ENCODE measurements at regions not wholly inside any gene's neighbourhood (a gene's known extent, or its start where the extent isn't known, plus 50 kb on each side); places are given as distances from the start of the nearest gene placed in this dataset.

GRCh38 chr2:104762031-104762430, 91.9 kb upstream of the POU3F3 start:
- POLR2A ChIA-PET (ENCODE audit: partially characterized antibody), result no interaction called here
- CTCF ChIA-PET (ENCODE audit: partially characterized antibody), result interaction anchor here (0.6 to 1.3 kb wide), 4 partner anchors 17 to 482 kb away, joined by 3 read pairs; no protein-coding TSS in a partner anchor
- no peaks in the 10 kb centered on the region for H3K36me3 ChIP-seq (ENCODE audit: control insufficient read depth in 2 of 4, insufficient read depth in 4 of 4, low read length in 3 of 4)
- no peak overlapping the region for H3K56ac ChIP-seq (replicated peaks; ENCODE audit: insufficient read length, low read depth, low read length)
- no peak overlapping the region for H3K14ac ChIP-seq (ENCODE audit: insufficient read length)
- H3K23me2 ChIP-seq (ENCODE audit: low read depth, low read length), result no peaks in the 10 kb centered on the region; the same call in none of the 2 replicates
- DNase-seq (ENCODE audit: low read depth in 1 of 2, low spot score in 2 of 2), result no peak
- no peak overlapping the region for H2BK5ac ChIP-seq (ENCODE audit: low read depth, low read length)
- no peaks in the 10 kb centered on the region for H4K20me1 ChIP-seq (replicated peaks in 1 of 2; ENCODE audit: control insufficient read depth in 1 of 2, insufficient read depth in 2 of 2, low read length in 2 of 2)
- FAIRE-seq, result no peak
- H4K8ac ChIP-seq (ENCODE audit: extremely low read depth, insufficient read depth, low read length), result no peak overlapping the region
- no peak overlapping the region for H2BK120ac ChIP-seq (replicated peaks; ENCODE audit: low read depth, low read length)
- H3K79me2 ChIP-seq (ENCODE audit: control insufficient read depth in 1 of 2, insufficient read depth in 2 of 2, low read length in 2 of 2), result no peaks in the 10 kb centered on the region
- H3K23ac ChIP-seq (ENCODE audit: insufficient read length), result no peak overlapping the region
- no peaks in the 10 kb centered on the region; the same call in 1 of the 2 replicates for H3K79me1 ChIP-seq (ENCODE audit: low read depth, low read length)
- no peak overlapping the region for H2BK20ac ChIP-seq (ENCODE audit: low read length)
- no peak overlapping the region for H3K4ac ChIP-seq (replicated peaks; ENCODE audit: insufficient read length, low read depth, low read length)
- peaks cover 0 to 19% (median 11%) of the 10 kb centered on the region in 4 experiments; a peak in 4 of 7 replicates for H3K4me1 ChIP-seq (replicated peaks in 1 of 4; ENCODE audit: control insufficient read depth in 3 of 4, insufficient read depth in 4 of 4, low read length in 3 of 4)
- no peak overlapping the region for H4K5ac ChIP-seq (ENCODE audit: insufficient read length, low read depth, low read length)
- no peak overlapping the region for H2BK15ac ChIP-seq (ENCODE audit: low read length)
- 93% methylated on average over 8 of the region's 8 CpGs; no CpG with 5 or more reads in 1 of the 2 experiments for WGBS, 2 experiments (ENCODE audit: extremely low coverage in 1 of 2, insufficient coverage in 1 of 2, insufficient read length in 1 of 2, insufficient replicate concordance in 2 of 2, low coverage in 1 of 2, low lambda C conversion rate in 2 of 2, missing lambda C conversion rate in 1 of 2)
- no peak overlapping the region for H4K91ac ChIP-seq (replicated peaks; ENCODE audit: insufficient read length, low read length)
- no peak overlapping the region for H3K4me3 ChIP-seq (ENCODE audit: extremely low read depth in 1 of 4, insufficient read depth in 2 of 4, low read depth in 3 of 4, low read length in 4 of 4)
- no peak overlapping the region for H2BK12ac ChIP-seq (ENCODE audit: low read depth, low read length)
- H3K18ac ChIP-seq (ENCODE audit: extremely low read depth, low read length), result no peak overlapping the region
- no peak overlapping the region for H2AK5ac ChIP-seq (ENCODE audit: low read depth, low read length)
- H3K9ac ChIP-seq (replicated peaks in 1 of 4; ENCODE audit: extremely low read depth in 1 of 4, low read depth in 3 of 4, low read length in 3 of 4), result no peak overlapping the region
- H3K9me3 ChIP-seq (ENCODE audit: insufficient read depth in 2 of 2, low read depth in 1 of 2, low read length in 1 of 2), result no peaks in the 10 kb centered on the region
- no peak overlapping the region for H2AFZ ChIP-seq (ENCODE audit: low read length)
- H3K27me3 ChIP-seq (replicated peaks in 1 of 4; ENCODE audit: control insufficient read depth in 3 of 4, extremely low read depth in 1 of 4, insufficient read depth in 3 of 4, low read length in 3 of 4), result no peaks in the 10 kb centered on the region
- H3K4me2 ChIP-seq (ENCODE audit: insufficient read depth in 1 of 2, low read depth in 2 of 2, low read length in 2 of 2), result no peak overlapping the region
- no peak overlapping the region for H3K27ac ChIP-seq (ENCODE audit: low read depth, low read length)
- TF ChIP-seq TAF1 (IDR thresholded peaks at IDR 0.05; ENCODE audit: low read depth, low read length) (no peak), POLR2A (IDR thresholded peaks at IDR 0.05; ENCODE audit: control extremely low read depth in 1 of 2, low read depth in 2 of 2, low read length in 2 of 2) (no peak)

All from H1 (cell line).